Spleen (tissue), 7 donors: ENCODE measurements at regions not wholly inside any gene's neighbourhood (a gene's known extent, or its start where the extent isn't known, plus 50 kb on each side); places are given as distances from the start of the nearest gene placed in this dataset.

ENCODE experiments used
- CTCF ChIP-seq, 11 experiments: fragments of 200-600 bp in 7 of 11; fragments of 450-650 bp in 4 of 11; sonication (generic) in 4 of 11; IDR thresholded peaks in 8 of 11; conservative IDR thresholded peaks in 3 of 11; 1 replicate in 7 of 11; 2 replicates in 4 of 11; pipeline versions ENCODE4 v1.4.0 to v1.8.0; 2016 to 2021; ENCODE audit warnings: antibody characterized with exemption in 11 of 11, inconsistent platforms in 4 of 11, mild to moderate bottlenecking in 1 of 11
- POLR2AphosphoS5 ChIP-seq, 3 donors: sonication (generic); formaldehyde crosslinking; IDR thresholded peaks; one replicate each; pipeline ENCODE4 v1.5.1; 2017; ENCODE audit warnings: antibody characterized with exemption in 3 of 3
- donor health status: DM: no; HTN: no; CAD: no; lungs with moderate emphysema.
- donor health status: DM: no; HTN: no; CAD: no.
- donor health status: DM: no; HTN: no; CAD: no.

- TF ChIP-seq CTCF (IDR thresholded peaks at IDR 0.05 in 8 of 11, conservative IDR thresholded peaks at IDR 0.05 in 3 of 11) = no peak
- TF ChIP-seq POLR2AphosphoS5 (IDR thresholded peaks at IDR 0.05) = no peak
These were observed 407.6 kb upstream of the HS6ST1 start for GRCh38 chr2:128726236-128726635.
